ENCODE measurements at regions not wholly inside any gene's neighbourhood (a gene's known extent, or its start where the extent isn't known, plus 50 kb on each side); places are given as distances from the start of the nearest gene placed in this dataset.
A peak's percentile ranks its signal among the peaks of the same experiment; 100 is the strongest.
"Not testable (repeated sequence)": the region's sequence is repeated elsewhere in the genome, so short reads cannot be mapped to it uniquely, and the experiment has no call there.

GRCh38 chr1:227422581-227422980 lies 104.3 kb upstream of the CDC42BPA start:
- no peak for TF ChIP-seq CTCF (IDR thresholded peaks at IDR 0.05; ENCODE audit: low read depth, low read length)
- no peak overlapping the region for H3K4me3 ChIP-seq (replicated peaks in 1 of 2; ENCODE audit: low read depth in 2 of 2, low read length in 2 of 2)
- DNase-seq (ENCODE audit: low read depth in 2 of 2): no peak

DNA sequence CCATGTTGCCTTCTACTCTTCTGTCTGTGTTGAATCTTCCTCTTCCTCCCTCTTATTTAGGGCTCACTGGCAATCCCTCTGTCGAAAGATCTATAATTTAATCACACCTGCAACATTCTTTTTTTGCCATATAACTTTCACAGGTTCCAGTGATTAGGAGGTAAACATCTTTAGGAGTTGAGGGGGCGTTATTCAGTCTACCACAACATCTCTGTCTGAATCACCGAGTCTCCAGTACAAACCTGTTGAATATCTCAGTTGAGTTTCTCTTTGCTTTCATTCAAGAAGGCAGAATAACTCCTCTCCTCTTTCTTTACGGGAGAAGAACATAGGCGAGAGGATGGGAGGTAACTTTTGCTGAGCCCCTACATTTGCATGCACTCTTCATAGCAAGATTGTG lies 101.9 kb upstream of the CDC42BPA start:
- H3K4me3 ChIP-seq (replicated peaks in 1 of 2; ENCODE audit: low read depth in 2 of 2, low read length in 2 of 2): no peak overlapping the region
- no peak for TF ChIP-seq CTCF (IDR thresholded peaks at IDR 0.05; ENCODE audit: low read depth, low read length)
- DNase-seq (ENCODE audit: low read depth in 2 of 2): no peak

GRCh38 chr1:227417756-227418480 lies 99.6 kb upstream of the CDC42BPA start:
- no peak for TF ChIP-seq CTCF (IDR thresholded peaks at IDR 0.05; ENCODE audit: low read depth, low read length)
- no peak for DNase-seq (ENCODE audit: low read depth in 2 of 2)
- H3K4me3 ChIP-seq (replicated peaks in 1 of 2; ENCODE audit: low read depth in 2 of 2, low read length in 2 of 2): no peak overlapping the region

DNA sequence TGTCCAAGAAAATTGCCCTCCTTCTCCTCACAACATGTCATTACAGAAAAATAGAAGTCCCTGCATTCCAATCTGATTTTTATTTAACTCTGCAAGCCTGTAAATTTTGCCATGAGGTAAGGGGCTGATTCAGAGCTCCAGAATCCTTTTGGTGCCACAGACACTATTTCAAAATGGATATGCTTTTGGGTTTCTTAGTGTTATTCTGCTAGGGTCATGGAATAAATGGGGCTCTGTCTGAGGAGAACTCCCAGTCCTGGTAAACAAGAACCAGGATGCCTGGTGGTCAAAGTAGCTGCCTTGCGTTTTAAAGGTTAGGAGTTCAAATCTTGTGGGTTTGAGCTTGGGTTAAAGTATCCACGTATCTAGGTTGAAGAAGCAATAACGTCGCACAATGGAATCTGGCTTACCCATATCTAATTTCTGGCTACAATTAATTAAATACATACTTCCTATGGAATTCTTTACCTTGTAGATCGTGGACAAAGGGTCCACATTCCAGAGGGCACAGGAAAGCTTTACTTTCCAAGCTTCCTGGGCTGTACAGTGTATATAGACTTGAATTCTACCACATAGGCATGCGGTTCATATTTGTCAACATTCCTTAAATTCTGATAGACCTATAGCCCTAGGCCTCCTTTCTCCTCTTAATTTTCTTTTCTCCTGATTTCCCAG lies 98.0 kb upstream of the CDC42BPA start:
- peak in 1 of 2 donors; percentile 47 for DNase-seq (ENCODE audit: low read depth in 2 of 2)
- no peak overlapping the region for H3K4me3 ChIP-seq (replicated peaks in 1 of 2; ENCODE audit: low read depth in 2 of 2, low read length in 2 of 2)
- no peak for TF ChIP-seq CTCF (IDR thresholded peaks at IDR 0.05; ENCODE audit: low read depth, low read length)

GRCh38 chr1:227415115-227415790 lies 97.0 kb upstream of the CDC42BPA start:
- H3K4me3 ChIP-seq (replicated peaks in 1 of 2; ENCODE audit: low read depth in 2 of 2, low read length in 2 of 2): no peak overlapping the region
- DNase-seq (ENCODE audit: low read depth in 2 of 2): no peak
- no peak for TF ChIP-seq CTCF (IDR thresholded peaks at IDR 0.05; ENCODE audit: low read depth, low read length)

- peak; percentile 23 to 42 for DNase-seq (ENCODE audit: low read depth in 2 of 2)
- TF ChIP-seq CTCF (IDR thresholded peaks at IDR 0.05; ENCODE audit: low read depth, low read length): no peak
Measured at GRCh38 chr1:227411066-227411465, 92.8 kb upstream of the CDC42BPA start.

DNA sequence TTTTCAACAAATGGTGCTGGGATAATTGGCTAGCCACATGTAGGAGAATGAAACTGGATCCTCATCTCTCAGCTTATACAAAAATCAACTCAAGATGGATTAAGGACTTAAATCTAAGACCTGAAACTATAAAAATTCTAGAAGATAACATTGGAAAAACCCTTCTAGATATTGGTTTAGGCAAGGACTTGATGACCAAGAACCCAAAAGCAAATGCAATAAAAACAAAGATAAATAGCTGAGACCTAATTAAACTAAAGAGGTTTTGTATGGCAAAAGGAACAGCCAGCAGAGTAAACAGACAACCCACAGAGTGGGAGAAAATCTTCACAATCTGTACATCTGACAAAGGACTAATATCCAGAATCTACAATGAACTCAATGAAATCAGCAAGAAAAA lies 88.0 kb upstream of the CDC42BPA start:
- not testable (repeated sequence) for H3K4me3 ChIP-seq (replicated peaks in 1 of 2; ENCODE audit: low read depth in 2 of 2, low read length in 2 of 2); DNase-seq (ENCODE audit: low read depth in 2 of 2)

More at GRCh38 chr1:227411066-227411465, 92.8 kb upstream of the CDC42BPA start:
- H3K4me3 ChIP-seq (replicated peaks in 1 of 2; ENCODE audit: low read depth in 2 of 2, low read length in 2 of 2): no peak overlapping the region

All from cardiac fibroblast (primary cell).